DOHH2 (cell line): ENCODE measurements at regions not wholly inside any gene's neighbourhood (a gene's known extent, or its start where the extent isn't known, plus 50 kb on each side); places are given as distances from the start of the nearest gene placed in this dataset.
"Not testable (repeated sequence)": the region's sequence is repeated elsewhere in the genome, so short reads cannot be mapped to it uniquely, and the experiment has no call there.

Source experiments
- H3F3A ChIP-seq: fragments of 200-600 bp; sonication (generic), shearing (Covaris generic); 2 replicates; pipeline ENCODE4 v1.6.0; 2016; ENCODE audit warnings: antibody characterized with exemption, mild to moderate bottlenecking; ENCODE audit not compliant: control insufficient read depth, insufficient read depth
- H3K27ac ChIP-seq: fragments of 200-600 bp; sonication (generic); 2 replicates; pipeline ENCODE4 v1.5.1; 2014; ENCODE audit warnings: low read depth, mild to moderate bottlenecking, low read length, moderate library complexity
- H3K27me3 ChIP-seq: fragments of 200-600 bp; sonication (generic); 2 replicates; pipeline ENCODE4 v1.6.1; 2014; ENCODE audit warnings: mild to moderate bottlenecking, low read length, mixed read lengths; ENCODE audit not compliant: control insufficient read depth
- H3K36me3 ChIP-seq: fragments of 200-600 bp; sonication (generic); 2 replicates; pipeline ENCODE4 v1.6.1; 2014; ENCODE audit warnings: mild to moderate bottlenecking, low read length, moderate library complexity, mixed read lengths; ENCODE audit not compliant: control insufficient read depth
- H3K4me1 ChIP-seq: fragments of 200-600 bp; sonication (generic); 2 replicates; pipeline ENCODE4 v1.6.1; 2014; ENCODE audit warnings: mild to moderate bottlenecking, low read length, mixed read lengths; ENCODE audit not compliant: control insufficient read depth
- H3K4me2 ChIP-seq: fragments of 200-600 bp; sonication (generic); 2 replicates; pipeline ENCODE4 v1.6.0; 2014; ENCODE audit warnings: mild to moderate bottlenecking, low read length, moderate library complexity
- H3K4me3 ChIP-seq: fragments of 200-600 bp; sonication (generic); 2 replicates; pipeline ENCODE4 v1.5.1; 2014; ENCODE audit warnings: mild to moderate bottlenecking, low read length, mixed read lengths
- H3K79me2 ChIP-seq: fragments of 200-600 bp; sonication (generic); 2 replicates; pipeline ENCODE4 v1.6.1; 2014; ENCODE audit warnings: mild to moderate bottlenecking, low read length, mixed read lengths; ENCODE audit not compliant: control insufficient read depth
- H3K9me2 ChIP-seq: fragments of 200-600 bp; sonication (generic); replicated peaks from 2 replicates; pipeline ENCODE4 v1.6.1; 2014; ENCODE audit warnings: mild to moderate bottlenecking, low read length, mixed read lengths; ENCODE audit not compliant: control insufficient read depth
- H3K9me3 ChIP-seq: fragments of 200-600 bp; sonication (generic); 2 replicates; pipeline ENCODE4 v1.6.1; 2014; ENCODE audit warnings: antibody characterized with exemption, low read length, mixed read lengths; ENCODE audit not compliant: control insufficient read depth, insufficient read depth
- H4K20me1 ChIP-seq: fragments of 200-600 bp; sonication (generic); 2 replicates; pipeline ENCODE4 v1.6.0; 2014; ENCODE audit warnings: low read depth, mild to moderate bottlenecking, antibody characterized with exemption, low read length, moderate library complexity; ENCODE audit not compliant: control insufficient read depth, insufficient read depth
- EZH2phosphoT487 ChIP-seq: fragments of 200-600 bp; sonication (generic); IDR thresholded peaks from 2 replicates; pipeline ENCODE4 v1.6.1; 2017; ENCODE audit warnings: borderline replicate concordance, mild to moderate bottlenecking, antibody characterized with exemption, low read length, moderate library complexity, mixed read lengths
- TF ChIP-seq, protein P1 (sequence below): fragments of 200-600 bp; sonication (generic); IDR thresholded peaks from one replicate; pipeline ENCODE4 v1.5.1; 2014; ENCODE audit warnings: antibody characterized with exemption, mild to moderate bottlenecking, low read depth, low read length; ENCODE audit not compliant: poor library complexity, severe bottlenecking

DNA sequence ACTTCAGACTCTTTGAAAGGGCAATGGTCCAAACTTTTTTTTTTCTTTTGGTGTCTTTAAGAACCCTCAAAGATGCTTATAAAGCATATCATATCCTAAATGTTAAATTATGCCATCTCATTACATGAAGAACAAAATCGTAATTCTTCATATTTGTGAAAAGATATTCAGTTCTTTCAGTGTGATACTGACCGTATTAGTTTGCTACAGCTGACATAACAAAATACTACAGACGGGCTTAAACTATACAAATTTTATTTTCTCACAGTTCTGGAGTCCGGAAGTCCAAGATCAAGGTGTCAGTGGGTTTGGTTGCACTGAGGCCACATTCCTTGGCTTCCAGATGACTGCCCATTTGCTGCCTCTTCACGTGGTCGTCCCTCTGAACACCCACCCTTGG is 1377.2 kb upstream of the ZEB2 start:
- no peaks in the 10 kb centered on the region for H3K27me3 ChIP-seq
- H3K9me3 ChIP-seq = peaks cover 5% of the 10 kb centered on the region; the same call in 1 of the 2 replicates
- H3K4me2 ChIP-seq = no peak overlapping the region
- H3K36me3 ChIP-seq = no peaks in the 10 kb centered on the region
- H3K4me3 ChIP-seq = no peak overlapping the region
- no peaks in the 10 kb centered on the region for H3F3A ChIP-seq
- H3K9me2 ChIP-seq = no peaks in the 10 kb centered on the region
- no peak overlapping the region for H3K27ac ChIP-seq
- H3K79me2 ChIP-seq = no peaks in the 10 kb centered on the region
- H3K4me1 ChIP-seq = no peaks in the 10 kb centered on the region
- no peak for TF ChIP-seq EZH2phosphoT487
- H4K20me1 ChIP-seq = no peaks in the 10 kb centered on the region

DNA sequence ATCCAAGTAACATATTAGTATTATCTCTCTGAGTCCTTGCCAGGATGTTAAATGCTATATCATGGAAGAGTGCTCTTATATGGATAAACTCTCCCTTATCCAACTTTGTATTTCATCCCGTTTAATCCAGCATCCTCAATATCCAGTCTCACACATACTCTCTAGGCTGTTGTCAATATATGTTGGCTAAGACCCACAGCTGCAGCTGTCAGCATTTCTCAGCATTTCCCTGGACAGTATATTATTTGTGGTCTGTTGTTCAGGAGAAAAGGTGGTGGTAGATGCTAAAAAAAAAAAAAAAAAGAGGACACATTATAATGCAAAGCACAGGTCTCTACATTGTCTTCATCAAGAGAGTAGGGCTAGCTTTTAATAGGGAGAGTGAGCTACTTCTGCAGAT is 1368.0 kb upstream of the ZEB2 start:
- Histone ChIP-seq H3K9me3 (no peaks in the 10 kb centered on the region; the same call in 1 of the 2 replicates), H3K79me2 (no peaks in the 10 kb centered on the region), H3K4me2 (no peak overlapping the region), H3K4me3 (no peak overlapping the region), H3K9me2 (no peaks in the 10 kb centered on the region; the same call in 1 of the 2 replicates), H3K4me1 (no peaks in the 10 kb centered on the region), H3K27me3 (no peaks in the 10 kb centered on the region), H4K20me1 (no peaks in the 10 kb centered on the region), H3F3A (no peaks in the 10 kb centered on the region), H3K27ac (no peak overlapping the region), H3K36me3 (no peaks in the 10 kb centered on the region)
- TF ChIP-seq EZH2phosphoT487 = no peak
- TF ChIP-seq, protein P1, sequence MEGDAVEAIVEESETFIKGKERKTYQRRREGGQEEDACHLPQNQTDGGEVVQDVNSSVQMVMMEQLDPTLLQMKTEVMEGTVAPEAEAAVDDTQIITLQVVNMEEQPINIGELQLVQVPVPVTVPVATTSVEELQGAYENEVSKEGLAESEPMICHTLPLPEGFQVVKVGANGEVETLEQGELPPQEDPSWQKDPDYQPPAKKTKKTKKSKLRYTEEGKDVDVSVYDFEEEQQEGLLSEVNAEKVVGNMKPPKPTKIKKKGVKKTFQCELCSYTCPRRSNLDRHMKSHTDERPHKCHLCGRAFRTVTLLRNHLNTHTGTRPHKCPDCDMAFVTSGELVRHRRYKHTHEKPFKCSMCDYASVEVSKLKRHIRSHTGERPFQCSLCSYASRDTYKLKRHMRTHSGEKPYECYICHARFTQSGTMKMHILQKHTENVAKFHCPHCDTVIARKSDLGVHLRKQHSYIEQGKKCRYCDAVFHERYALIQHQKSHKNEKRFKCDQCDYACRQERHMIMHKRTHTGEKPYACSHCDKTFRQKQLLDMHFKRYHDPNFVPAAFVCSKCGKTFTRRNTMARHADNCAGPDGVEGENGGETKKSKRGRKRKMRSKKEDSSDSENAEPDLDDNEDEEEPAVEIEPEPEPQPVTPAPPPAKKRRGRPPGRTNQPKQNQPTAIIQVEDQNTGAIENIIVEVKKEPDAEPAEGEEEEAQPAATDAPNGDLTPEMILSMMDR = no peak

DNA sequence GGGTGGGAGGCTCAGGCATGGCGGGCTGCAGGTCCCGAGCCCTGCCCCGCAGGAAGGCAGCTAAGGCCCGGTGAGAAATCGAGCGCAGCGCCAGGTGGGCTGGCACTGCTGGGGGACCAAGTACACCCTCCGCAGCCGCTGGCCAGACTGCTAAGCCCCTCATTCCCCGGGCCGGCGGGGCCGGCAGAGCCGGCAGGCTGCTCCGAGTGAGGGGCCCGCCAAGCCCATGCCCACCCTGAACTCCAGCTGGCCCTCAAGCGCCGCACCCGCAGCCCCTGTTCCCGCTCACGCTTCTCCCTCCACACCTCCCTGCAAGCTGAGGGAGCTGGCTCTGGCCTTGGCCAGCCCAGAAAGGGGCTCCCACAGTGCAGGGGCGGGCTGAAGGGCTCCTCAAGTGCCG is 1361.1 kb upstream of the ZEB2 start:
- not testable (repeated sequence) for H3K4me2 ChIP-seq, H3K27me3 ChIP-seq, H3K9me3 ChIP-seq, H3K9me2 ChIP-seq, H3K4me1 ChIP-seq, H3K27ac ChIP-seq, H4K20me1 ChIP-seq, H3K79me2 ChIP-seq, H3K36me3 ChIP-seq, H3F3A ChIP-seq, H3K4me3 ChIP-seq

DNA sequence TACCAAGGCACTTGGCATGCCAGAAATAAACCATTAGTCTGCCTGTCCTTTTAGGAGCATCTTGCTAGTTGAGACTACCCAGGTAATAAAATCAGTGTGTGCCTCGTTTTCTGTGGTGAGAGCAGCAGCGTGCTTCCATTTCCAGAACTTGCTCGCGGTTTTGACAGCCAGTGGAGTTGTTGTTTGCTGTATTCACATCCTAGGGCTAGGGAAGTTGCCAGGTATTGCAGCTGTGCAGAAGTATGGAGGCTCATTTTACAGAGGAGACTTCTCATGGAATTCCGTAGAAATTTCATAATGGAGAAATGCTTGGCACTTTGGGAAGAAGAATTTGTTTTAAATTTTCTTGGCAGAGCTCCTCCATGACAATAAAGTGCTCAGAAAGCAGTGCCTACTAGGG is 1355.1 kb upstream of the ZEB2 start:
- Histone ChIP-seq H4K20me1 (no peaks in the 10 kb centered on the region), H3K36me3 (no peaks in the 10 kb centered on the region), H3K4me2 (no peak overlapping the region), H3K79me2 (no peaks in the 10 kb centered on the region), H3F3A (no peaks in the 10 kb centered on the region), H3K9me3 (0 out of 2 replicates have a peak, but pooled peaks cover 3% of the 10 kb centered on the region), H3K27ac (no peak overlapping the region), H3K4me3 (no peak overlapping the region), H3K4me1 (no peaks in the 10 kb centered on the region), H3K9me2 (no peaks in the 10 kb centered on the region), H3K27me3 (no peaks in the 10 kb centered on the region)
- no peak for TF ChIP-seq EZH2phosphoT487
- TF ChIP-seq, protein P1 = no peak
